Keratinocyte (primary cell): ENCODE measurements at regions not wholly inside any gene's neighbourhood (a gene's known extent, or its start where the extent isn't known, plus 50 kb on each side); places are given as distances from the start of the nearest gene placed in this dataset.

Source experiments
- DNase-seq: peaks from one replicate; pipeline ENCODE4 v3.0.0-alpha.2; 2011; ENCODE audit warnings: low read depth, missing footprints, low spot score
- FAIRE-seq: peaks from 2 replicates; lab custom pipeline; 2011; peaks lifted over from hg19 to GRCh38; lab: Jason Lieb, UNC
- H2AFZ ChIP-seq: 2 replicates; pipeline ENCODE4 v1.6.0; 2012; ENCODE audit warnings: low read length, control low read depth, inconsistent platforms; ENCODE audit not compliant: control insufficient read depth
- H3K27ac ChIP-seq: 2 replicates; pipeline ENCODE4 v1.5.1; 2011; ENCODE audit warnings: low read length; ENCODE audit not compliant: control insufficient read depth, insufficient read depth
- H3K27me3 ChIP-seq: 3 replicates; pipeline ENCODE4 v1.6.0; 2011; ENCODE audit warnings: low read length; ENCODE audit not compliant: control insufficient read depth, insufficient read depth; ENCODE audit errors: extremely low read depth
- H3K36me3 ChIP-seq, 2 experiments: 2 replicates in 1 of 2; 3 replicates in 1 of 2; pipeline ENCODE4 v1.5.1; 2011; ENCODE audit warnings: low read length in 2 of 2, mild to moderate bottlenecking in 1 of 2; ENCODE audit not compliant: control insufficient read depth in 2 of 2, insufficient read depth in 2 of 2; ENCODE audit errors: extremely low read depth in 1 of 2
- H3K4me1 ChIP-seq: 3 replicates; pipeline ENCODE4 v1.5.1; 2011; ENCODE audit warnings: low read length; ENCODE audit not compliant: control insufficient read depth, insufficient read depth; ENCODE audit errors: extremely low read depth
- H3K4me2 ChIP-seq: 3 replicates; pipeline ENCODE4 v1.6.0; 2011; ENCODE audit warnings: low read depth, low read length; ENCODE audit not compliant: control insufficient read depth, insufficient read depth; ENCODE audit errors: extremely low read depth
- H3K4me3 ChIP-seq, 3 experiments: fragments of 200-600 bp in 1 of 3; sonication (generic) in 1 of 3; 2 replicates in 2 of 3; 3 replicates in 1 of 3; pipeline ENCODE4 v1.5.1; 2011 to 2016; ENCODE audit warnings: low read length in 3 of 3, mild to moderate bottlenecking in 3 of 3, control low read depth in 2 of 3, inconsistent platforms in 1 of 3, low read depth in 1 of 3, mixed read lengths in 1 of 3, mixed run types in 1 of 3, moderate library complexity in 1 of 3; ENCODE audit not compliant: control insufficient read depth in 2 of 3, insufficient read depth in 2 of 3; ENCODE audit errors: extremely low read depth in 1 of 3
- H3K79me2 ChIP-seq: 2 replicates; pipeline ENCODE4 v1.6.0; 2012; ENCODE audit warnings: low read length; ENCODE audit not compliant: control insufficient read depth, insufficient read depth
- H3K9ac ChIP-seq: 3 replicates; pipeline ENCODE4 v1.6.0; 2011; ENCODE audit warnings: low read length; ENCODE audit not compliant: control insufficient read depth, insufficient read depth; ENCODE audit errors: extremely low read depth
- H3K9me1 ChIP-seq: 3 replicates; pipeline ENCODE4 v1.6.0; 2011; ENCODE audit warnings: low read length; ENCODE audit not compliant: control insufficient read depth, insufficient read depth; ENCODE audit errors: extremely low read depth
- H3K9me3 ChIP-seq: 2 replicates; pipeline ENCODE4 v1.5.1; 2012; ENCODE audit warnings: low read depth, low read length; ENCODE audit not compliant: control insufficient read depth
- H4K20me1 ChIP-seq: 3 replicates; pipeline ENCODE4 v1.6.0; 2011; ENCODE audit warnings: low read length; ENCODE audit not compliant: control insufficient read depth, insufficient read depth; ENCODE audit errors: extremely low read depth
- CTCF ChIP-seq, 3 experiments: IDR thresholded peaks in 1 of 3; conservative IDR thresholded peaks in 1 of 3; optimal IDR thresholded peaks in 1 of 3; 2 replicates in 2 of 3; 3 replicates in 1 of 3; pipeline versions ENCODE3 to v1.5.1; 2011; ENCODE audit warnings: low read length in 3 of 3, mild to moderate bottlenecking in 3 of 3, moderate library complexity in 2 of 3, control low read depth in 1 of 3, inconsistent platforms in 1 of 3; ENCODE audit not compliant: insufficient read depth in 2 of 3; ENCODE audit errors: extremely low read depth in 1 of 3
- EZH2 ChIP-seq: IDR thresholded peaks from one replicate; pipeline ENCODE4 v1.6.1; 2012; ENCODE audit warnings: inconsistent platforms, mild to moderate bottlenecking, low read length, moderate library complexity
- dilution Hi-C: fragments of 300-500 bp; cut with MboI; formaldehyde crosslinking; loops from one replicate; pipeline ENCODE4 v1.7.0; 2020; ENCODE audit warnings: low sequenced_read_pairs; ENCODE audit not compliant: extremely low pct_ligation_motif_present

GRCh38 chrX:19194285-19195242, 72.3 kb upstream of the ADGRG2 start:
- Histone ChIP-seq H3K36me3 (no peaks in the 10 kb centered on the region), H3K9ac (no peak overlapping the region), H3K9me3 (no peaks in the 10 kb centered on the region), H3K9me1 (no peaks in the 10 kb centered on the region), H3K4me1 (no peaks in the 10 kb centered on the region), H4K20me1 (no peaks in the 10 kb centered on the region), H3K4me3 (no peak overlapping the region), H3K27me3 (no peaks in the 10 kb centered on the region), H2AFZ (no peak overlapping the region), H3K79me2 (no peaks in the 10 kb centered on the region), H3K27ac (no peak overlapping the region), H3K4me2 (no peak overlapping the region)
- TF ChIP-seq EZH2 (no peak), CTCF (optimal IDR thresholded peaks at IDR 0.05 in 1 of 3, IDR thresholded peaks at IDR 0.05 in 1 of 3, conservative IDR thresholded peaks at IDR 0.05 in 1 of 3; ENCODE audit: extremely low read depth in 1 of 3, insufficient read depth in 2 of 3, low read length in 3 of 3) (no peak)
- no peak for DNase-seq
- dilution Hi-C loops: no loop called here
- FAIRE-seq: no peak

- Histone ChIP-seq H3K9ac (no peak overlapping the region), H3K4me2 (no peak overlapping the region), H3K27ac (no peak overlapping the region), H3K79me2 (no peaks in the 10 kb centered on the region), H3K9me1 (no peaks in the 10 kb centered on the region), H3K9me3 (no peaks in the 10 kb centered on the region), H3K4me3 (no peak overlapping the region), H4K20me1 (no peaks in the 10 kb centered on the region), H3K4me1 (no peaks in the 10 kb centered on the region), H3K36me3 (no peaks in the 10 kb centered on the region), H2AFZ (no peak overlapping the region), H3K27me3 (no peaks in the 10 kb centered on the region)
- DNase-seq (no peak), FAIRE-seq (no peak)
- no peak for TF ChIP-seq EZH2
- TF ChIP-seq CTCF (optimal IDR thresholded peaks at IDR 0.05 in 1 of 3, IDR thresholded peaks at IDR 0.05 in 1 of 3, conservative IDR thresholded peaks at IDR 0.05 in 1 of 3; ENCODE audit: extremely low read depth in 1 of 3, insufficient read depth in 2 of 3, low read length in 3 of 3): no peak
- dilution Hi-C loops: no loop called here
These were observed 73.0 kb upstream of the ADGRG2 start for GRCh38 chrX:19195243-19195610.
